ENCODE measurements at regions not wholly inside any gene's neighbourhood (a gene's known extent, or its start where the extent isn't known, plus 50 kb on each side); places are given as distances from the start of the nearest gene placed in this dataset.

DNA sequence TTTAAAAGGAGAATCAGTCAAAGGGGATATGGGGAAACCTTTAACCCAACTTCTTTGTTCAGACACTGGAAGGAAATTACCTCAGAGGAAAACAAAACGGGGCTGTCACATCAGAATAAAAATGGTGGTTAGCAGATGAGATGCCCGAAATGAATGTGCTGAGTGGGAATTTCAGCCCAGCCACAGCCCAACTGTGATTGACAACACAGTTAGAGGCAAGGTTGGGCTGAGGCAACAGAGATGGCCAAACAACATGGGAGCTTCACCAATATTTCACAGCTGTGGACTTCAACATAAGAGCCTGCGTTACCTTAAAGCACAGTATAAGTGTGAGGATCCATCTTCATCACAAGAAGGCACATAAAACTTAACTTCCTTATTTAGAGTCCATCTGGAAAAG, 133.5 kb upstream of the PTPRZ1 start:
- no peak for TF ChIP-seq FOXP2 (optimal IDR thresholded peaks at IDR 0.05; ENCODE audit: borderline replicate concordance, extremely low read depth, extremely low read length, insufficient read depth)
- TF ChIP-seq TAF1 (IDR thresholded peaks at IDR 0.05; ENCODE audit: borderline replicate concordance, insufficient read depth, low read length): no peak
- TF ChIP-seq, protein P1, sequence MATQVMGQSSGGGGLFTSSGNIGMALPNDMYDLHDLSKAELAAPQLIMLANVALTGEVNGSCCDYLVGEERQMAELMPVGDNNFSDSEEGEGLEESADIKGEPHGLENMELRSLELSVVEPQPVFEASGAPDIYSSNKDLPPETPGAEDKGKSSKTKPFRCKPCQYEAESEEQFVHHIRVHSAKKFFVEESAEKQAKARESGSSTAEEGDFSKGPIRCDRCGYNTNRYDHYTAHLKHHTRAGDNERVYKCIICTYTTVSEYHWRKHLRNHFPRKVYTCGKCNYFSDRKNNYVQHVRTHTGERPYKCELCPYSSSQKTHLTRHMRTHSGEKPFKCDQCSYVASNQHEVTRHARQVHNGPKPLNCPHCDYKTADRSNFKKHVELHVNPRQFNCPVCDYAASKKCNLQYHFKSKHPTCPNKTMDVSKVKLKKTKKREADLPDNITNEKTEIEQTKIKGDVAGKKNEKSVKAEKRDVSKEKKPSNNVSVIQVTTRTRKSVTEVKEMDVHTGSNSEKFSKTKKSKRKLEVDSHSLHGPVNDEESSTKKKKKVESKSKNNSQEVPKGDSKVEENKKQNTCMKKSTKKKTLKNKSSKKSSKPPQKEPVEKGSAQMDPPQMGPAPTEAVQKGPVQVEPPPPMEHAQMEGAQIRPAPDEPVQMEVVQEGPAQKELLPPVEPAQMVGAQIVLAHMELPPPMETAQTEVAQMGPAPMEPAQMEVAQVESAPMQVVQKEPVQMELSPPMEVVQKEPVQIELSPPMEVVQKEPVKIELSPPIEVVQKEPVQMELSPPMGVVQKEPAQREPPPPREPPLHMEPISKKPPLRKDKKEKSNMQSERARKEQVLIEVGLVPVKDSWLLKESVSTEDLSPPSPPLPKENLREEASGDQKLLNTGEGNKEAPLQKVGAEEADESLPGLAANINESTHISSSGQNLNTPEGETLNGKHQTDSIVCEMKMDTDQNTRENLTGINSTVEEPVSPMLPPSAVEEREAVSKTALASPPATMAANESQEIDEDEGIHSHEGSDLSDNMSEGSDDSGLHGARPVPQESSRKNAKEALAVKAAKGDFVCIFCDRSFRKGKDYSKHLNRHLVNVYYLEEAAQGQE (IDR thresholded peaks at IDR 0.05; ENCODE audit: insufficient read depth in 1 of 2, low read depth in 2 of 2, low read length in 2 of 2): no peak
- no peak for TF ChIP-seq POLR2AphosphoS5 (IDR thresholded peaks at IDR 0.05; ENCODE audit: low read depth, low read length)
- no peak for TF ChIP-seq SIN3A (IDR thresholded peaks at IDR 0.05; ENCODE audit: borderline replicate concordance, insufficient read depth, low read length)

DNA sequence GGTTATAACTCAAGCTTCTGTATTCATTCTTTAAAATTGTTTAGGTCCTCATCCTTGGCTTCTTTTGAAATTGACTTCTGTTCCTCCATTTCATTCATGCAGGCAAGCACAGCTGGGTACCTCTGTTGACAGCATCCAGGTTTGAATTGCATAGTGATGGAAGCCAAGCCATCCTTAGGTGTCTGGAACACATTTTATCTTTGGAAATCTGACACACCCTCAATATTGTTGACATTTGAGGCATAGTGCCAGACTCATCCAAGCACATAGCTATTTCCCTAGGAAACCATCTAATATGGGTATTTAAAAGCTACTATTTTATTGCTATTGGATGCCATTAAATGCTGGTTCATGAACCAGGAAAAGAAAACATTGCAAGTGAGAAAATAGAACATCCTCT, 142.1 kb upstream of the PTPRZ1 start:
- TF ChIP-seq TAF1 (IDR thresholded peaks at IDR 0.05; ENCODE audit: borderline replicate concordance, insufficient read depth, low read length): no peak
- no peak for TF ChIP-seq SIN3A (IDR thresholded peaks at IDR 0.05; ENCODE audit: borderline replicate concordance, insufficient read depth, low read length)

DNA sequence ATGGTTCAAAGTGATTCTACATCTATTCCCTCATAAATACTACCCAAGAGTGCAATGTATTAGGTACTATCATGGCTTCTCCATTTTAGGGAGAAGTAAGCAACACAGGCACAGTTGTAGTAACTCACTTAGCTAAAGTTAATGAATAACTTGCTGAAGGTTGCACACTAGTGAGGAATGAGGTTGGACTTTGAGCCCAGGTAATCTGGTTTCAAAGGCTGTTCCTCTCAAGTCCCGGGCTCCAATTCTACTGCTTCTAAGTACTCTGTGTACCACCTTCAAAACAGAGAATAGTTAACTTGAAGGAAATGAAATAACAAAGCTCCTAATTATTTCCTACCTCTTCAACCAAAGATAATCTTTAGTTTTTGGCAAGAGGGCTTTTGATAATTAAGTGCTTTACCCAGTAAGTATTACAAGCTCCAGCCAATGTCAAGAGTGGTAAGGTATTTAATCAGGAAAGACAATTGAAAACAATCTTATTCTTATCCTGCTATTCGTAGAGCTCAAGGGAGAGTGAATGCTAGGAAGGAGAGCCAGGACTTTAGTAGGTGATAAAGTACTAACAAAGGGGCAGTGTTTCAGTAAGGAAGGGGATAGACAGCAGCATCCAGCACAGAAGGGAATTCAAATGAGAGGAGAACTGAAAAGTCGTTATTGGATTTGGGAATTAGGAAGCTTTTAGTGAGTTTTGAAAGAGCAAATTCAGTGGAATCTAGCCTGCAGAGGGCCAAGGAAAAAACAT, 158.2 kb upstream of the PTPRZ1 start:
- TF ChIP-seq, protein P1 (IDR thresholded peaks at IDR 0.05; ENCODE audit: insufficient read depth in 1 of 2, low read depth in 2 of 2, low read length in 2 of 2): no peak
- TF ChIP-seq TAF1 (IDR thresholded peaks at IDR 0.05; ENCODE audit: borderline replicate concordance, insufficient read depth, low read length) (no peak), POLR2AphosphoS5 (IDR thresholded peaks at IDR 0.05; ENCODE audit: low read depth, low read length) (no peak), SIN3A (IDR thresholded peaks at IDR 0.05; ENCODE audit: borderline replicate concordance, insufficient read depth, low read length) (no peak), FOXP2 (optimal IDR thresholded peaks at IDR 0.05; ENCODE audit: borderline replicate concordance, extremely low read depth, extremely low read length, insufficient read depth) (no peak)

DNA sequence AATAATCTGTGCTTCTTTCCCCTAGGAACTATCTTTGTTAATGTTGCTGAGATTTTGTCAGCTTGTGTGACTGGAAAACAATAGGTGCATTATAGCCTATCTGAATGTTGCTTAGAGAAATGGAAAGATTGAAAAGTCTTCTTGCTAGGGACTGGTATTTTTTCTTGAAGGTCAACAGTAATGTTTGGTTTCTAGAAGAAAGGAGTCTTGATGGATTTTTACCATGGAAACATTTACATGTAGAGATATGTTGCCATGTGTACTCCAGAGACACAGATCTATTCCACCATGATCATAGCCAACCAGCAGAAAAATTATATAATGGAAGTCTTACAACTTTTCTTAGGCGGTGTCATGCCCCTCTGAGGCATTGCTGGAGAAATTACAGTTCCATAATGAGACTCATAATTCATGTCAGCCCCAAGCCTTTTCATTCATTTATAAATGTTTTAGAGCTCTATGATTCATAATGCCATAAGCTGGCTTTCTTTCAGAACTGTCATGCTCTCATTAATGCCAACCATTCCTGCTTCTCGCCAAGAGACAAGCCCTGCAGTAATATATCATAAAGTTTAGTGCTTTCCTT, 175.1 kb upstream of the PTPRZ1 start:
- TF ChIP-seq TAF1 (IDR thresholded peaks at IDR 0.05; ENCODE audit: borderline replicate concordance, insufficient read depth, low read length): no peak

DNA sequence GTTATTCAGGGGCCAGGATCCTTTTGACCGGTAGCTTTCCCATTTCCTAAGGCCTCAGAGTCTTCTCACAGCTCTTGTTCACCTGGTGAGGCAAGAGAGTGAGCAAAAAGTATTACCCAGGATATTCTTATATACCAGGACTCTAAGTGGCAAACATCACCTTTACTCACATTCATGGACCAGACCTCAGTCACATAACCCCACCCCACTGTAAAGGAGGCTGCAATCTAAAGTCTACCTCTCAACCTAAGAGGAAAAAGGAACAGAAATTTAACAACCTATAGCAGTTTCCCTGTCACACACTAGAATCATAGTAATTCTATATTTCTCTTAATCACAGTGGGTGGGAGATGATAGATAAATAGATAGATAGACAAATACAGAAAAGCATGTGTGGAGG, 176.0 kb upstream of the PTPRZ1 start:
- no peak for TF ChIP-seq FOXP2 (optimal IDR thresholded peaks at IDR 0.05; ENCODE audit: borderline replicate concordance, extremely low read depth, extremely low read length, insufficient read depth)
- TF ChIP-seq, protein P1 (IDR thresholded peaks at IDR 0.05; ENCODE audit: insufficient read depth in 1 of 2, low read depth in 2 of 2, low read length in 2 of 2): no peak
- no peak for TF ChIP-seq POLR2AphosphoS5 (IDR thresholded peaks at IDR 0.05; ENCODE audit: low read depth, low read length)
- TF ChIP-seq TAF1 (IDR thresholded peaks at IDR 0.05; ENCODE audit: borderline replicate concordance, insufficient read depth, low read length): no peak
- no peak for TF ChIP-seq SIN3A (IDR thresholded peaks at IDR 0.05; ENCODE audit: borderline replicate concordance, insufficient read depth, low read length)

DNA sequence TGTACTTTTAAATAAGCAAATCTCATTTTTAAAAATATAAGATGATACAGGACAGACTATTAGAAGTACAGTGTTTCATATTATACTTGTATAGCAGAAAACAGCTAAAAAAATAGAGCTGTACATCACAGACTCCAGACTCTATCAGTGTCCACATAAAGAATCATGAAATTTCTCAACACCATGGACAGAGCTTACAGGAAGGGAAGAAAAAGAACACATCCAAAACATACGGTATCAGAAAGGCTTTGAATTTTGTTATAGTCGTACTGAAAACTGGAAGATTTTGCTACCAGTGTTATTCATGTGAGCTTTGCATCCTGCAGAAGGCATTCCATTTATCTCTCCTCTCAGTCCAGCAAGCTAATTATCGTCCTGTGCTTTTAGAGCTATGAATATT, 183.2 kb upstream of the PTPRZ1 start:
- TF ChIP-seq, protein P1 (IDR thresholded peaks at IDR 0.05; ENCODE audit: insufficient read depth in 1 of 2, low read depth in 2 of 2, low read length in 2 of 2): peak in 1 of 2 experiments; percentile 72; a peak in 2 of 4 replicates
- no peak for TF ChIP-seq FOXP2 (optimal IDR thresholded peaks at IDR 0.05; ENCODE audit: borderline replicate concordance, extremely low read depth, extremely low read length, insufficient read depth)
